HG03196 (cell line): ENCODE measurements at regions not wholly inside any gene's neighbourhood (a gene's known extent, or its start where the extent isn't known, plus 50 kb on each side); places are given as distances from the start of the nearest gene placed in this dataset.
A peak's percentile ranks its signal among the peaks of the same experiment; 100 is the strongest.
"Not testable (repeated sequence)": the region's sequence is repeated elsewhere in the genome, so short reads cannot be mapped to it uniquely, and the experiment has no call there.

Experiments
- ATAC-seq: cut with Tn5 transposase; IDR thresholded peaks from one replicate; pipeline ENCODE4 v1.9.1; 2021; ENCODE audit not compliant: unreplicated experiment

DNA sequence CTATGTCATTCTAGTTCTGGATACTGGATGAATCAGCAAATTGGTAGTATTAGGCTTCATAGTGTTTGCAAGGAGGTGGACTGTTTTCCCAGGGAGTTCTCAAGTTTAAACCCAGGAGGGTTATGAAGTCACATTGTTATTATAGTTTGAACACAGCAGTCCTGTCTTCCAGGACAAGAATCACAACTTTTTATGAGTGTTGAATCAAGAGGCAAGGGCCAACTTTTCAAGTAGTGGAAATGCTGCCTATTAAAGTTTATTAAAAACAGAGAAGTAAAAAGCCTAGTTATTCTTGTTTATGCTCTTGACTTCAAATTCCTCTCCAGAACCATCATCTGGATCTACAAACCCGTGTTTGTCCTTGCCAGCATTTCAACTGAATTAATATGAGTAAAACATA, 86.3 kb upstream of the GOT2 start:
- no peak for ATAC-seq

DNA sequence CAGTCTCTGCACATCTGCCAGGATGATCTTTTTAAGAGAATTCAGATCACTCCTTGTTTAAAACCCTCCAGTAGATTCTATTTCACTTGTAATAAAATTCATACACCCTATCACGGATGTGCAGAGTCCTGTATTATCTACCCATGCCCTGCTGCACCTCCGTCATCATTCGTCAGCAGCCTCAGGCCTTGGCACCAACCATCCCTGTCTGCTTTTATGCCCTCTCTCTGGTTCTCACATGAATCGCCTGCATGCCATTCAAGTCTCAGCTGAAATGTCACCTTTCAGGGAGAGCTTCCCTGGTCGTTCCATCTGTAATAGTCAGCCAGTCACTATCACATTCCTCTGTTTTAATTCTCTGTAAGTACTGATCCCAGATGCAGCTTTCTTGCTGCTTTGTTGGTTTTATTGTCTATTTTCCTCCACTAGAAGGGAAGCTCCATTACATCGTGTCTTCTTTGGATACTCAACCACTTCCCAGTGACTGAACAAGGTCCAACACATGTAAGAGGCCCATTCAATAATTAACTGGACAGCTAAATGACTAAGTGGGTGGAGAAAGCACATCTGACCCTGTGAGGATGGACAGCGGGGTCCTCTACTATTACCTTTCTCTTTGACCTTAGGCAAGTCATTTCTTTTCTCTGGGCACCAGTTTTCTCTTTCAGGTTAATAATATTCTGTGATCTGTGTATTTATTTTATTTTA, 81.2 kb upstream of the GOT2 start:
- no peak for ATAC-seq

DNA sequence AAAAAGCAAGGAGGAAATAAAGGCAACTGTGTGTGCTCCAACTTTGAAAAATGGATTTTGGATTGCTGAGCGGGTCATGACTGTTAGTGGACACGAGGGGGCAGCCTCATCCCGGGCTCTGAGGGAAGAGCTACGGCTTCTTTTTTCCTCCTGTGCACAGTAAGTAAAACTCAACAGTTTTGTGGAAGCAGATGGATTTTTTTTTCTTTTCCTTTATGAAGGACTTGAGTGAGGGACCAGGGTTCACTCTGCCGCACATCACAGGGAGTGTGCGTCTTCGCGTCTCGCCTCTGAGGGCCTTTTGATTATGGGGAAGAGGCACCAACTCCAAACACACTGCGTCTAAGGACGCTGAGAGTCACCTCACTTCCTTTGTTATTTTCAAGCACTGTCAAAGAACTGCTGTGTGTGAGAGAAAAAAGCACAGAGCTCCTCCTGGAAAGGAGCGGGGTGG, 80.3 kb upstream of the GOT2 start:
- ATAC-seq: peak; percentile 75

DNA sequence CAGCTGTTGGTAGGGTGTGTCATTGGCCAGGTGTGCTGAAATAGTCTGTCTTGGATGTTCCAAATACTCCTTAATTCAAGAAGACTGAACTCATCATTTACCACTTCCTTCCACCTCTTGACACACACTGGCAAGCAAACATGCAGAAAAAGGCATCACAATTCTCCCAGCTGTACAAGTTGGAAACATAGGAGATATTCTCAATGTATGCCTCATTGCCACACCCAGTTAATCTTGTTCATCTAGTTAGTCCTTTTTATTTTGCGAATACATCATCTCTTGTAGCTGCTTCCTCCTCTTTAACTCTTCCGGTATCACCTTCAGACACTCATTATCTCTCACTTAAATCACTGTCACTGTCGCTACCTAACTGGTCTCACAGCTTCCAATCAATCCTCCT, 75.1 kb upstream of the GOT2 start:
- no peak for ATAC-seq

DNA sequence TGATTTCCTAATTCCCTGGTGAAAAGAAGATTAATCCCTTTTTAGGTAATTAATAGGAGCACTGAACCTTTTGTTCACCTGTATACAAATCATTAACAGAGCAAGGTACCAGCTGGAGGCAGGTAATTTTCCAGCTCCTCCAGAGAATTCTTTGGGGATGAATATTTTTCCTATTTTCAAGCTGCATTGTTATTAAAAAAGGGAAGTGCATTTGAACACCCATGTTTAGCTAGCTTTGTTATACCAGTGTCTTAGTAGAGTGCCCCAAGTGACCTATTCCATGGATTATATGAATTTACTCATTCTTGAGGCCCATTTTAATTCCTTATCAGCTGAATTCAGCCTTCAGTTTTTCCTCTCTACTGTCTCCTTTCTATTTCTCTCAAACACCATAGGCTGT, 73.2 kb upstream of the GOT2 start:
- ATAC-seq: no peak

DNA sequence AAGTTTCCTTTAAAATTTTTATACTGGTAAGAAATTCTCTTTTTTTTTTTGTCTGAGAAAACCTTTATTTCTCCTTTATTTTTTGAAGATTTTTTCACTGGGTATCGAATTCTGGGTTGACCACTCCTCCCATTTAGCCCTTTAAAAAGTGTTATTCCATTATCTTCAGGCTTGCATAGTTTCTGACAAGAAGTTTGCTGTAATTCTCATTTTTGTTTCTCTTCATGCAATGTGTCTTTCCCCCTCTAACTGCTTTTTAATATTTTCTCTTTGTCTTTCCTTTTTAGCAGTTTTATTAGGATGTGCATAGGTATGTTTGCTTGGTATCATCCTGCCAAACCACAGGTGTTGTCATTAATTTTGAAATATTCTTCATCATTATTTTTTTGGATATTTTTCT, 67.7 kb upstream of the GOT2 start:
- ATAC-seq: no peak

DNA sequence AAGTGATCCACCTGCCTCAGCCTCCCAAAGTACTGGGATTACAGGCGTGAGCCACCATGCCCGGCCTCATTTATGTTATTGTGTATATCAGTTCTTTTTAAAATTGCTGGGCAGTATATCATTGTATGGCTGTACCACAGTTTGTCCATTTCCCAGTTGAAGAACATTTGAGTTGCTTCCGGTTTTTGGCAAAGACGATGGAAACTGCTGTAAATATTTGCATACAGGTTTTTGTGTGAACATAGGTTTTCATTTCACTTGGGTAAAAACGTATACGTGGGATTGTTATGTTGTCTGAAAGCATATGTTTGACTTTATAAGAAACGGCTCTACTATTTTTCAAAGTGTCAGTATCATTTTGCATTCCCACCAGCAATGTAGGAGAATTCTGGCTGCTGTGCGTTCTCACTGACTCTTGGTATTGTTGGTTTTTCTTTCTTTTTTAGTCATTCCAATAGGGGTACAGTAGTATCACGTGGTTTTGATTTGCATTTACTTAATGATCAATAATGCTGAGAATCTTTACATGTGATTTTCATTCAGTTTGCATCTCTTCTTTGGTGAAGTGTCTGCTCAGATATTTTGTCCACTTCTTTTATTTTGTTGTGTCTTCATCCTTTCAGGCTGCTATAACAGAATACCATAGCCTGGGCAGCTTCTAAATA, 63.2 kb upstream of the GOT2 start:
- no peak for ATAC-seq

DNA sequence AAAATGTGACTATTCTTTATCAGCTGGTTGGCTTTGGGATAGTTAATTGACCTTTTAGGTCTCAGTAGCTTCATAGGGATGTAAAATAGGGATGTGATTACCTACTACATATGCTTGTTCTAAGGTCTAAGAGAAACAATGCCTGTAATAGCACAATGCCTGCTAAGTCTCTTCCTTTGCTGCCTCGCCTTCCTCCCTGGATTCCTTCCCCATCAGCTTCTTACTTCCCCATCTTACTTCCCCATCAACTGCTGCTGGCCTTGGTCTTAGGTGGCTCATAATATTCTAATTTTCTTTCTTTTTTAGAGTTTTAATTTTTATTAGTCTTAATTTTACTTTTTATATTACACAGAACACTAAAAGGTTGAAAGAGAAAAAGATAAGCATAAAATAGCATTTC, 59.2 kb upstream of the GOT2 start:
- ATAC-seq: no peak

DNA sequence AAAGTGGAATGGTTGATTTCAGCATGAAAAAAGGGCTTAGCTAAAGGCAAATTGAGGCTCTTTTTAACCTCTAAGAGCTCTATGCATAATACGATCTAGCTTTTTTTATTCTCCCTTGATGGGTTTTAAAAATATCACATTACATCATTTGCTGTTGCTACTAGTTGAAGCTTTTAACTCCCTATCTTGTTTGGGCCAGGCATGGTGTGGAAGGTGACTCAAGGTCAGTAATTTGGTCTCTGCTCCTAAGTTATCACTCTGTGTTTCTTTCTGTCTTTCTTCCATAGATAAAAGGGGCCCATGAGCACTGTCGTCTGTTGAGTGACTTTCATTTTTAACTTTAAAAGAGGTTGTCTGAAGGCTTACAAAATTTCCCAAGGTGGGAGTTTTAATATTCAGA, 58.1 kb upstream of the GOT2 start:
- no peak for ATAC-seq

DNA sequence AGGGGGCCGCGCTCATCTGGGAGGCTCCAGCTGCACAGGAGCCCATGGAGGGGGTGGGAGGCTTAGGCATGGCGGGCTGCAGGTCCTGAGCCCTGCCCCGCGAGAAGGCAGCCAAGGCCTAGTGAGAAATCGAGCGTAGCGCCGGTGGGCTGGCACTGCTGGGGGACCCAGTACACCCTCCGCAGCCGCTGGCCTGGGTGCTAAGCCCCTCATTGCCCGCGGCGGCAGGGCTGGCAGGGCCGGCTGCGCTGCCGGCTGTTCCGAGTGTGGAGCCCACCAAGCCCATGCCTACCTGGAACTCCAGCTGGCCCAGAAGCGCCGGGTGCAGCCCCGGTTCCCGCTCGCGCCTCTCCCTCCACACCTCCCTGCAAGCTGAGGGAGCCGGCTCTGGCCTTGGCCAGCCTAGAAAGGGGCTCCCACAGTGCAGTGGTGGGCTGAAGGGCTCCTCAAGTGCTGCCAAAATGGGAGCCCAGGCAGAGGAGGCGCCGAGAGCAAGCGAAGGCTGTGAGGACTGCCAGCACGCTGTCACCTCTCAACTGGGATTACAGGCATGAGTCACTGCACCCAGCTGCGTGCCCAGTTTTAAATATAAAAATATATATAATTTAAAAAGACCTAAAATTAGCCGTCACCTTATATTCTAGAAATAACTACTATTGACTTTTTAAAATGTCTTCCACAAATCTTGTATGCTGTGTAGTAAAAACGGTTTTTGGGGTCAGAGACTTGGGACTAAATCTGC, 56.9 kb upstream of the GOT2 start:
- ATAC-seq: not testable (repeated sequence)

DNA sequence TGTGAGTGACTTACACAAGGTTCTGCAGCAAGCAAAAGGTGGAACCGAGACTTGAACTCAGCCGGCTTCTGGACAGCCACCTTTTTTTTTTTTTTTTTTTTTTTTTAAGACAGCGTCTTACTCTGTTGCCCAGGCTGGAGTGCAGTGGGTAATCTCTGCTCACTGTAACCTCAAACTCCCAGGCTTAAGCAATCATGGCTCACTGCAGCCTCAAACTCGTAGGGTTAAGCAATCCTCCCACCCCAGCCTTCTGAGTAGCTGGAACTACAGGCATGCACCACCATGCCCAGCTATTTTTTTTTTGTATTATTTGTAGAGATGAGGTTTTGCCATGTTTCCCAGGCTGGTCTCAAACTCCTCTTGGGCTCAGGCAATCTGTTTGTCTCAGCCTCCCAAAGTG, 55.2 kb upstream of the GOT2 start:
- ATAC-seq: no peak
